ENCODE measurements at regions not wholly inside any gene's neighbourhood (a gene's known extent, or its start where the extent isn't known, plus 50 kb on each side); places are given as distances from the start of the nearest gene placed in this dataset.

GRCh38 chr15:20353966-20354883, 187.4 kb downstream of the GOLGA6L6 start:
- FAIRE-seq = no peak
- H3K27me3 ChIP-seq (ENCODE audit: control insufficient read depth in 3 of 3, insufficient read depth in 3 of 3, low read length in 3 of 3) = no peaks in the 10 kb centered on the region
- no peaks in the 10 kb centered on the region for H3K36me3 ChIP-seq (ENCODE audit: control insufficient read depth in 3 of 3, insufficient read depth in 2 of 3, low read depth in 1 of 3, low read length in 3 of 3)
- H3K4me3 ChIP-seq (ENCODE audit: low read depth in 1 of 3, low read length in 3 of 3) = no peak overlapping the region
- no peaks in the 10 kb centered on the region for H3K4me1 ChIP-seq (ENCODE audit: control insufficient read depth in 3 of 3, insufficient read depth in 2 of 3, low read depth in 1 of 3, low read length in 2 of 3)
- H3K27ac ChIP-seq (ENCODE audit: low read depth in 1 of 3, low read length in 2 of 3) = no peak overlapping the region
- peaks cover 3 to 93% of the 10 kb centered on the region in 2 donors for H3K9me3 ChIP-seq (ENCODE audit: control insufficient read depth in 2 of 2, insufficient read depth in 1 of 2, low read depth in 1 of 2, low read length in 1 of 2)
- no peak for DNase-seq
- WGBS, 3 donors = 72 to 76% (median 73%) methylated on average over 14 of the region's 14 CpGs

GRCh38 chr15:20352241-20353200, 189.1 kb downstream of the GOLGA6L6 start:
- WGBS, 3 donors = 62 to 67% (median 64%) methylated on average over 17 of the region's 17 CpGs
- no peaks in the 10 kb centered on the region for H3K4me1 ChIP-seq (ENCODE audit: control insufficient read depth in 3 of 3, insufficient read depth in 2 of 3, low read depth in 1 of 3, low read length in 2 of 3)
- DNase-seq (no peak), FAIRE-seq (no peak)
- no peak overlapping the region for H3K4me3 ChIP-seq (ENCODE audit: low read depth in 1 of 3, low read length in 3 of 3)
- H3K36me3 ChIP-seq (ENCODE audit: control insufficient read depth in 3 of 3, insufficient read depth in 2 of 3, low read depth in 1 of 3, low read length in 3 of 3) = no peaks in the 10 kb centered on the region
- peaks cover 5 to 93% of the 10 kb centered on the region in 2 donors for H3K9me3 ChIP-seq (ENCODE audit: control insufficient read depth in 2 of 2, insufficient read depth in 1 of 2, low read depth in 1 of 2, low read length in 1 of 2)
- no peak overlapping the region for H3K27ac ChIP-seq (ENCODE audit: low read depth in 1 of 3, low read length in 2 of 3)
- H3K27me3 ChIP-seq (ENCODE audit: control insufficient read depth in 3 of 3, insufficient read depth in 3 of 3, low read length in 3 of 3) = no peaks in the 10 kb centered on the region

GRCh38 chr15:20351448-20351971, 190.1 kb downstream of the GOLGA6L6 start:
- DNase-seq = no peak
- Histone ChIP-seq H3K36me3 (ENCODE audit: control insufficient read depth in 3 of 3, insufficient read depth in 2 of 3, low read depth in 1 of 3, low read length in 3 of 3) (no peaks in the 10 kb centered on the region), H3K27me3 (ENCODE audit: control insufficient read depth in 3 of 3, insufficient read depth in 3 of 3, low read length in 3 of 3) (no peaks in the 10 kb centered on the region), H3K27ac (ENCODE audit: low read depth in 1 of 3, low read length in 2 of 3) (no peak overlapping the region), H3K9me3 (ENCODE audit: control insufficient read depth in 2 of 2, insufficient read depth in 1 of 2, low read depth in 1 of 2, low read length in 1 of 2) (peaks cover 3 to 93% of the 10 kb centered on the region in 2 donors), H3K4me1 (ENCODE audit: control insufficient read depth in 3 of 3, insufficient read depth in 2 of 3, low read depth in 1 of 3, low read length in 2 of 3) (no peaks in the 10 kb centered on the region), H3K4me3 (ENCODE audit: low read depth in 1 of 3, low read length in 3 of 3) (no peak overlapping the region)
- FAIRE-seq = no peak
- WGBS, 3 donors = 55 to 59% (median 57%) methylated on average over 9 of the region's 9 CpGs

- WGBS, 3 donors = 73 to 76% (median 76%) methylated on average over 13 of the region's 13 CpGs
- no peaks in the 10 kb centered on the region for H3K36me3 ChIP-seq (ENCODE audit: control insufficient read depth in 3 of 3, insufficient read depth in 2 of 3, low read depth in 1 of 3, low read length in 3 of 3)
- no peak overlapping the region for H3K4me3 ChIP-seq (ENCODE audit: low read depth in 1 of 3, low read length in 3 of 3)
- H3K27ac ChIP-seq (ENCODE audit: low read depth in 1 of 3, low read length in 2 of 3) = no peak overlapping the region
- H3K9me3 ChIP-seq (ENCODE audit: control insufficient read depth in 2 of 2, insufficient read depth in 1 of 2, low read depth in 1 of 2, low read length in 1 of 2) = peaks cover 9 to 95% of the 10 kb centered on the region in 2 donors
- FAIRE-seq (no peak), DNase-seq (no peak)
- no peaks in the 10 kb centered on the region for H3K27me3 ChIP-seq (ENCODE audit: control insufficient read depth in 3 of 3, insufficient read depth in 3 of 3, low read length in 3 of 3)
- no peaks in the 10 kb centered on the region for H3K4me1 ChIP-seq (ENCODE audit: control insufficient read depth in 3 of 3, insufficient read depth in 2 of 3, low read depth in 1 of 3, low read length in 2 of 3)
Observed at GRCh38 chr15:20349774-20350498, 191.7 kb downstream of the GOLGA6L6 start.

- Histone ChIP-seq H3K27me3 (ENCODE audit: control insufficient read depth in 3 of 3, insufficient read depth in 3 of 3, low read length in 3 of 3) (no peaks in the 10 kb centered on the region), H3K27ac (ENCODE audit: low read depth in 1 of 3, low read length in 2 of 3) (no peak overlapping the region), H3K9me3 (ENCODE audit: control insufficient read depth in 2 of 2, insufficient read depth in 1 of 2, low read depth in 1 of 2, low read length in 1 of 2) (peaks cover 9 to 95% of the 10 kb centered on the region in 2 donors), H3K4me3 (ENCODE audit: low read depth in 1 of 3, low read length in 3 of 3) (no peak overlapping the region), H3K36me3 (ENCODE audit: control insufficient read depth in 3 of 3, insufficient read depth in 2 of 3, low read depth in 1 of 3, low read length in 3 of 3) (no peaks in the 10 kb centered on the region), H3K4me1 (ENCODE audit: control insufficient read depth in 3 of 3, insufficient read depth in 2 of 3, low read depth in 1 of 3, low read length in 2 of 3) (no peaks in the 10 kb centered on the region)
- DNase-seq = no peak
- no peak for FAIRE-seq
- 83 to 84% (median 84%) methylated on average over 18 of the region's 18 CpGs for WGBS, 3 donors
Observed at GRCh38 chr15:20348900-20349773, 192.5 kb downstream of the GOLGA6L6 start.

GRCh38 chr15:20348291-20348899, 193.2 kb downstream of the GOLGA6L6 start:
- FAIRE-seq (no peak), DNase-seq (no peak)
- Histone ChIP-seq H3K4me1 (ENCODE audit: control insufficient read depth in 3 of 3, insufficient read depth in 2 of 3, low read depth in 1 of 3, low read length in 2 of 3) (no peaks in the 10 kb centered on the region), H3K4me3 (ENCODE audit: low read depth in 1 of 3, low read length in 3 of 3) (no peak overlapping the region), H3K9me3 (ENCODE audit: control insufficient read depth in 2 of 2, insufficient read depth in 1 of 2, low read depth in 1 of 2, low read length in 1 of 2) (peaks cover 9 to 94% of the 10 kb centered on the region in 2 donors), H3K27ac (ENCODE audit: low read depth in 1 of 3, low read length in 2 of 3) (no peak overlapping the region), H3K36me3 (ENCODE audit: control insufficient read depth in 3 of 3, insufficient read depth in 2 of 3, low read depth in 1 of 3, low read length in 3 of 3) (no peaks in the 10 kb centered on the region), H3K27me3 (ENCODE audit: control insufficient read depth in 3 of 3, insufficient read depth in 3 of 3, low read length in 3 of 3) (no peaks in the 10 kb centered on the region)
- 82 to 85% (median 83%) methylated on average over 13 of the region's 13 CpGs for WGBS, 3 donors

GRCh38 chr15:20346082-20346805, 195.4 kb downstream of the GOLGA6L6 start:
- Histone ChIP-seq H3K27ac (ENCODE audit: low read depth in 1 of 3, low read length in 2 of 3) (no peak overlapping the region), H3K9me3 (ENCODE audit: control insufficient read depth in 2 of 2, insufficient read depth in 1 of 2, low read depth in 1 of 2, low read length in 1 of 2) (peaks cover 16 to 94% of the 10 kb centered on the region in 2 donors), H3K27me3 (ENCODE audit: control insufficient read depth in 3 of 3, insufficient read depth in 3 of 3, low read length in 3 of 3) (no peaks in the 10 kb centered on the region), H3K36me3 (ENCODE audit: control insufficient read depth in 3 of 3, insufficient read depth in 2 of 3, low read depth in 1 of 3, low read length in 3 of 3) (peaks cover 0 to 2% (median 0%) of the 10 kb centered on the region in 3 donors), H3K4me1 (ENCODE audit: control insufficient read depth in 3 of 3, insufficient read depth in 2 of 3, low read depth in 1 of 3, low read length in 2 of 3) (no peaks in the 10 kb centered on the region), H3K4me3 (ENCODE audit: low read depth in 1 of 3, low read length in 3 of 3) (no peak overlapping the region)
- FAIRE-seq (no peak), DNase-seq (no peak)
- WGBS, 3 donors = 35 to 45% (median 37%) methylated on average over 4 of the region's 4 CpGs

Data from small intestine (tissue), 7 donors.